Natural killer cell (primary cell): ENCODE measurements at regions not wholly inside any gene's neighbourhood (a gene's known extent, or its start where the extent isn't known, plus 50 kb on each side); places are given as distances from the start of the nearest gene placed in this dataset.

Source experiments
- ATAC-seq, 3 donors: fragments of 150-1000 bp in 2 of 3; fragments of 200-7000 bp in 1 of 3; cut with Tn5 transposase; 1 replicate in 1 of 3; 2 replicates in 2 of 3; pipeline ENCODE4 v1.10.0; 2021; ENCODE audit warnings: mild to moderate bottlenecking in 2 of 3, moderate library complexity in 2 of 3
- DNase-seq, 2 donors: peaks; one replicate each; pipeline versions ENCODE4 v3.0.0 to v3.0.0-alpha.2; 2013 to 2021; ENCODE audit warnings: mixed read lengths in 1 of 2
- H3K27ac ChIP-seq: one replicate; pipeline ENCODE4 v1.5.1; 2013; ENCODE audit warnings: mild to moderate bottlenecking, low read length
- H3K27me3 ChIP-seq: one replicate; pipeline ENCODE4 v1.6.1; 2013; ENCODE audit warnings: low read length; ENCODE audit not compliant: control insufficient read depth, insufficient read depth
- H3K36me3 ChIP-seq: one replicate; pipeline ENCODE4 v1.6.1; 2013; ENCODE audit warnings: low read length; ENCODE audit not compliant: control insufficient read depth, insufficient read depth
- H3K4me1 ChIP-seq: one replicate; pipeline ENCODE4 v1.6.1; 2013; ENCODE audit warnings: low read length; ENCODE audit not compliant: control insufficient read depth, insufficient read depth
- H3K4me3 ChIP-seq: one replicate; pipeline ENCODE4 v1.5.1; 2013; ENCODE audit warnings: low read length
- H3K9me3 ChIP-seq: one replicate; pipeline ENCODE4 v1.6.1; 2013; ENCODE audit warnings: low read length; ENCODE audit not compliant: control insufficient read depth, insufficient read depth
- H3K27ac Mint-ChIP-seq, 2 donors: one replicate each; pipeline ENCODE4 v1.8.0; 2022; ENCODE audit warnings: mild to moderate bottlenecking in 2 of 2, mixed read lengths in 2 of 2, moderate library complexity in 1 of 2
- H3K27me3 Mint-ChIP-seq, 2 donors: one replicate each; pipeline ENCODE4 v1.8.0; 2022; ENCODE audit warnings: low read depth in 2 of 2, mixed read lengths in 2 of 2
- H3K36me3 Mint-ChIP-seq: one replicate; pipeline ENCODE4 v1.8.0; 2022; ENCODE audit warnings: mixed read lengths
- H3K4me1 Mint-ChIP-seq, 2 donors: one replicate each; pipeline ENCODE4 v1.8.0; 2022; ENCODE audit warnings: mixed read lengths in 2 of 2
- H3K4me3 Mint-ChIP-seq: one replicate; pipeline ENCODE4 v1.8.0; 2022; ENCODE audit warnings: mild to moderate bottlenecking, moderate library complexity, mixed read lengths
- H3K9me3 Mint-ChIP-seq, 2 donors: one replicate each; pipeline ENCODE4 v1.8.0; 2022; ENCODE audit warnings: mixed read lengths in 2 of 2
- WGBS: methylation state at CpG from one replicate; pipeline ENCODE4 v1.1.7; 2013; ENCODE audit warnings: missing lambda C conversion rate; ENCODE audit not compliant: insufficient coverage; 5-methylcytosine and 5-hydroxymethylcytosine counted together
- intact Hi-C: fragments of 100-400 bp; cut with micrococcal nuclease; formaldehyde crosslinking; loops from one replicate; pipeline ENCODE4 v1.14.2; 2022
- TF ChIP-seq, protein P1 (sequence below): fragments of 200-600 bp; IDR thresholded peaks from one replicate; pipeline ENCODE4 v1.8.0; 2022; ENCODE audit warnings: antibody characterized with exemption

DNA sequence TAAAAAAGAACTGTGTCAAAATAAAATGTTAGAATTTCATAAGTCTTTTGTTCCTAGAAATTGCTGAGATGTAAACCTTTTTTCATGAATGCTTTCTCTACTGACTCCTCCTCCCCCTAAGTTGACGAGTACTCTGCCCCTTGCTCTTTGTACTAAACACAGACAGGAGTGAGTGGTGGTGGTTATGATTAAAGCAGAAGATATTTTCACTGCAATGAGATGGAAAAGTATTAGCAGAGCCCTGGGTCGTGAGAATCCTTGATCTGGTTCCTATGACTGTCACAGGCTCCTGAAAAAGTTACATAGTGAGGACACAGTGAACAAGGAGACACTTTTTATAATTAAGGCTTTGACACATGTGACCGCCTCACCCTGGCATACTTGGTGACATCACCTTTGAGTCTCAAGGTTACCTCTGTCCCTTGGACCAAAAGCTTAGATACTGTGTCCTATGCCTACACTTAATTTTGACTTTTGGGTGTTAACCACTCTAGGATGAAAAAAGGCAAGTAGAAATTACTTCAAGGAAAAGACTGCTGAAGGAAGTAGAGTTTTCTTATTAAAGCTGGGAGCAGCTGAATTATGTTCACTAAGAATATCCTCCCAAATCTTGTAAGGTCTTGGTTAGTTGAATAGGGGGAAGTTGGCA is 130.4 kb upstream of the LYSMD4 start:
- no peaks in the 10 kb centered on the region for H3K27me3 ChIP-seq
- H3K4me1 Mint-ChIP-seq, result no peaks in the 10 kb centered on the region
- H3K4me1 ChIP-seq, result no peaks in the 10 kb centered on the region
- DNase-seq, result no peak
- no peaks in the 10 kb centered on the region for H3K9me3 Mint-ChIP-seq
- H3K27ac Mint-ChIP-seq, result no peak overlapping the region
- H3K9me3 ChIP-seq, result no peaks in the 10 kb centered on the region
- H3K4me3 ChIP-seq, result no peak overlapping the region
- ATAC-seq, result no peak
- no peaks in the 10 kb centered on the region for H3K36me3 Mint-ChIP-seq
- no peaks in the 10 kb centered on the region for H3K36me3 ChIP-seq
- TF ChIP-seq, protein P1, sequence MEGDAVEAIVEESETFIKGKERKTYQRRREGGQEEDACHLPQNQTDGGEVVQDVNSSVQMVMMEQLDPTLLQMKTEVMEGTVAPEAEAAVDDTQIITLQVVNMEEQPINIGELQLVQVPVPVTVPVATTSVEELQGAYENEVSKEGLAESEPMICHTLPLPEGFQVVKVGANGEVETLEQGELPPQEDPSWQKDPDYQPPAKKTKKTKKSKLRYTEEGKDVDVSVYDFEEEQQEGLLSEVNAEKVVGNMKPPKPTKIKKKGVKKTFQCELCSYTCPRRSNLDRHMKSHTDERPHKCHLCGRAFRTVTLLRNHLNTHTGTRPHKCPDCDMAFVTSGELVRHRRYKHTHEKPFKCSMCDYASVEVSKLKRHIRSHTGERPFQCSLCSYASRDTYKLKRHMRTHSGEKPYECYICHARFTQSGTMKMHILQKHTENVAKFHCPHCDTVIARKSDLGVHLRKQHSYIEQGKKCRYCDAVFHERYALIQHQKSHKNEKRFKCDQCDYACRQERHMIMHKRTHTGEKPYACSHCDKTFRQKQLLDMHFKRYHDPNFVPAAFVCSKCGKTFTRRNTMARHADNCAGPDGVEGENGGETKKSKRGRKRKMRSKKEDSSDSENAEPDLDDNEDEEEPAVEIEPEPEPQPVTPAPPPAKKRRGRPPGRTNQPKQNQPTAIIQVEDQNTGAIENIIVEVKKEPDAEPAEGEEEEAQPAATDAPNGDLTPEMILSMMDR, result no peak
- intact Hi-C loops, result no loop called here
- no peak overlapping the region for H3K27ac ChIP-seq
- 76% methylated on average over 2 of the region's 3 CpGs for WGBS
- no peaks in the 10 kb centered on the region for H3K27me3 Mint-ChIP-seq
- H3K4me3 Mint-ChIP-seq, result no peak overlapping the region

DNA sequence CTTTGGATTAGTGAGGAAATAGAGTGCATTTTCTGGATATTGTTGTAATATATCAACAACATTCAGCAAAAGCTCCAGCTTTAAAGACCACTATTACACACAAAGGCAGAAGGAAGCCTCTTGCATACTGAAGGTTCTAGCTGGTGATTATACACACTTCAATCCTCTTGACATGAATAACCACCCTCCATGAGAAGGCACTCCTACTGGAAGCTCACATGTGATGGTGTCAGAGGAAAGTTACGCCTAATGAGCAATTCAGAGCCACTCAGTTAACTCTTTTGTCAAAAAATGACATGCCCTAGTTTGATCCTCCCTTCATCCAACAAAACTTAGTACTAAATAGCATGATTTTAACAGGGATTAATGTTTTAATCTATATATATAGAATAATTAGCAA is 124.6 kb upstream of the LYSMD4 start:
- Histone ChIP-seq H3K9me3 (no peaks in the 10 kb centered on the region), H3K36me3 (no peaks in the 10 kb centered on the region), H3K4me1 (no peaks in the 10 kb centered on the region), H3K27ac (no peak overlapping the region), H3K4me3 (no peak overlapping the region), H3K27me3 (no peaks in the 10 kb centered on the region)
- DNase-seq, result no peak
- intact Hi-C loops, result no loop called here
- H3K27ac Mint-ChIP-seq, result no peak overlapping the region
- H3K36me3 Mint-ChIP-seq, result no peaks in the 10 kb centered on the region
- ATAC-seq, result no peak
- H3K27me3 Mint-ChIP-seq, result peaks cover 0 to 9% of the 10 kb centered on the region in 2 donors
- TF ChIP-seq, protein P1, result no peak
- H3K9me3 Mint-ChIP-seq, result no peaks in the 10 kb centered on the region
- 100% methylated on average over 1 of the region's 1 CpG for WGBS
- H3K4me1 Mint-ChIP-seq, result no peaks in the 10 kb centered on the region
- H3K4me3 Mint-ChIP-seq, result no peak overlapping the region

- ATAC-seq (no peak), DNase-seq (no peak)
- Histone ChIP-seq H3K27ac (no peak overlapping the region), H3K4me3 (no peak overlapping the region), H3K4me1 (no peaks in the 10 kb centered on the region), H3K9me3 (no peaks in the 10 kb centered on the region), H3K27me3 (no peaks in the 10 kb centered on the region), H3K36me3 (no peaks in the 10 kb centered on the region)
- no peak overlapping the region for H3K27ac Mint-ChIP-seq
- no peaks in the 10 kb centered on the region for H3K27me3 Mint-ChIP-seq
- H3K4me3 Mint-ChIP-seq, result no peak overlapping the region
- no peaks in the 10 kb centered on the region for H3K4me1 Mint-ChIP-seq
- TF ChIP-seq, protein P1, result no peak
- no CpG with 5 or more reads among the region's 1 CpG for WGBS
- intact Hi-C loops, result no loop called here
- no peaks in the 10 kb centered on the region for H3K9me3 Mint-ChIP-seq
- H3K36me3 Mint-ChIP-seq, result no peaks in the 10 kb centered on the region
Measured at GRCh38 chr15:99850517-99850916, 117.3 kb upstream of the LYSMD4 start.

DNA sequence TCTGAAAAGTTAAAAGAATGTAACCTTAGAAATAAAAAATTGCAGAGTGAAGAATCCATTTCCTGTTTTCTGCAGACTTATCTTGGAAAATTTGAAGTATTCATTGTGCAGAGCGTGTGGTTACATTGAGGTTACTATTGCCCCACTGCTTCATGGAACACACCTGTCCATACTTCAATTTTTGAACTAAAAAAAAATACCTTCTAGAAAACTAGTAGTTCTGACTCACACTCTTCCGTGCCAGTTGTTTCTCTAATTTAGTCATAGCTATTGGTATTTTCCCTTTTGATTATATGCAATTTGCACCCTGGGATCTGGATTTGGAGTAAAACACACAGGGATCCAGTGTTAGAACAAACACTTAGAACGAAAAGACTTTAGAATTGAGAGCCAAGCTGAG is 111.8 kb upstream of the LYSMD4 start:
- Histone ChIP-seq H3K9me3 (no peaks in the 10 kb centered on the region), H3K27me3 (no peaks in the 10 kb centered on the region), H3K36me3 (no peaks in the 10 kb centered on the region), H3K4me3 (no peak overlapping the region), H3K27ac (no peak overlapping the region), H3K4me1 (no peaks in the 10 kb centered on the region)
- no peaks in the 10 kb centered on the region for H3K4me1 Mint-ChIP-seq
- H3K9me3 Mint-ChIP-seq, result no peaks in the 10 kb centered on the region
- TF ChIP-seq, protein P1, result no peak
- no peaks in the 10 kb centered on the region for H3K36me3 Mint-ChIP-seq
- ATAC-seq, result no peak
- H3K4me3 Mint-ChIP-seq, result no peak overlapping the region
- 63% methylated on average over 3 of the region's 3 CpGs for WGBS
- intact Hi-C loops, result no loop called here
- H3K27me3 Mint-ChIP-seq, result no peaks in the 10 kb centered on the region
- DNase-seq, result no peak
- H3K27ac Mint-ChIP-seq, result no peak overlapping the region
